ENCODE measurements at regions not wholly inside any gene's neighbourhood (a gene's known extent, or its start where the extent isn't known, plus 50 kb on each side); places are given as distances from the start of the nearest gene placed in this dataset.
A peak's percentile ranks its signal among the peaks of the same experiment; 100 is the strongest.
"Not testable (repeated sequence)": the region's sequence is repeated elsewhere in the genome, so short reads cannot be mapped to it uniquely, and the experiment has no call there.

DNA sequence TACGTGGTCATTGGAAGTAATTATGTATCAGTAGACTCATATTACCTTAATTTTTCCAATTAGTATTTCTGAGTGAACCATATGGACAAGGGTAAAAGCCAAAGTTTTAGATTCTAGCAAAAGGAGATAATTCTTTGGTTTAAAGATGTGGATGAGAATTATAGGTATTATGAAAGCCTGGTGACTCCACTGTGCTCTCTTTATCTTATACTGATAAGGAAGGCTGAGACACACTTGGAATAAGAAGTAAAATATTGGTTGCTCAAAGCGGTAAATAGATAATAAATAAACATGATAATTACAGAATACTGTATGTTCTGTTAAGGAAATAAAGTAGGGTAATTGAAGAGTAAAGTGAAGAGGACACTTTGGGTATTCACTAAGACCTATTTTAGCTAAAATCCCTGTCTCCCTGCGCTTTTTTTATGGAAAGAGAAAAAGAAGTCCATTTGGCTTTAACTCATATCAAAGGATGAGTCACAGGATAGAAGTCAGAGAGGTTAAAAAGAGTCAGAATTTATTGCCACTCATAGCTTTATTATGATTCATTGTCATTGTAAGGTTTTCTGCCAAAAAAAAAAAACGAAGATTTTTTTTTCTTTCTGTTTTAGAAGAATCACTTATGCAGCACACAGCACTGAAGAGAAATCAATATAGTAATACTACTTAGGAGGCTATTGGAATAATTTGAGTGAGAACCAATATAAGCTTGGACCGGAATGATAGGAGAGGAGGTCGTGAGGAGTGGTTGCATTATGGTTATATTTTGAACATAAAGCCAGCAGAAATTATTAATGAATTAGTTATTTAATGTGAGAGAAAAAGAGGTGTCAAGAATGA is 2463.1 kb downstream of the ARAP2 start:
- peak; percentile 82 for DNase-seq (ENCODE audit: low read depth)

DNA sequence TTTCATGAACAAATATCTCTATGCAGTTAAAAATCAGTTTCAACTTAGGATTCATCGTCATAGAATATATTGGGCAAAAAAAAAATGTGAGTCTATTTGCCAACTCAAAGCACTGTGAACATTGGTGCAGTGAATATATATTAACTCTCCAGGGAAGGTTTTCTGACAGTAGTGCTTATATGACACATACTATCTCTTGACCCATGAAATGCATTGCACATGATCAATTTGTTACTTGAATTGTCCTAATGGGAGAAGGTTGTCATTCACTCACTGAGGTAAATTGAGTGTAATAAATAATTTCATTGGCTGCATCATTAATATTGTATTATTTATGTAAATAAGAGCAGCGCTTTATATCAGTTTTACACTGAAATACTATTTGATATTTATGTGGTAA is 2458.5 kb downstream of the ARAP2 start:
- no peak for DNase-seq (ENCODE audit: low read depth)

DNA sequence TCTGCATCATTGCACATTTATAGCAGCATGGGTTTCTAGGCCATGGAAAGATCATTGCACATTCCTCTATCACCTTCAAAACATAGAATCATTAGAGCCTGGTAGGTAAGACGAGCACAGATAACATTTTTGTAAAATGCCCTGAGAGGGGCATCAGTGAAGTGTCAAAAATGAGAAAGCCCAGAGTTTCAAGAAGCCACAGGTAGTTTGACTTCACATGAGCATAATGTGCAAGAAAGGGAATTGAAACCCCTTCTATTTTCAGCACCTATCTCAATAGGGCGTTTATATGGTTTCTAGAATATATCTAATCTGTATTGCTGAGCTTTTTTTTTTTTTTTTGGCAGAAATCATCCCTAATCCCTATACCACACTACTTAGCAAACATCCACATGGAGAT is 2441.7 kb downstream of the ARAP2 start:
- DNase-seq (ENCODE audit: low read depth) = no peak

DNA sequence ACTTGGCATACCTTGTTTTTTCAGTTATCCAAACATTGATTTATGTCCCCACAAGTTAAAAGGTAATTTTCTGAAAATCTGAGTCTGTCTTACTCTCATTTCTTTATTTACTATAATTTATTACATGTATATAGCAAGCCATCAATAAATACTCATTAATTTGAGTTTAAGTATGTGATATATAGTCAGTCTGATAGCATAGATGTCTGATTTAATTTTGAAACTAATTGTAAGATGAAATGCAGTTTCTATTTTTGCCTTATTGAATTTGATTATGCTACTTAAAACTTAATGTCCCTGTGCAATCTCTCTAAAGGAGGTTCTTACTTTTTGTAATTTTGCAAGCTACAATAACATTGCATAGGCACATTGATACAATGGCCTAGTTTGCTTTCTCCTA is 2418.6 kb downstream of the ARAP2 start:
- no peak for DNase-seq (ENCODE audit: low read depth)

DNA sequence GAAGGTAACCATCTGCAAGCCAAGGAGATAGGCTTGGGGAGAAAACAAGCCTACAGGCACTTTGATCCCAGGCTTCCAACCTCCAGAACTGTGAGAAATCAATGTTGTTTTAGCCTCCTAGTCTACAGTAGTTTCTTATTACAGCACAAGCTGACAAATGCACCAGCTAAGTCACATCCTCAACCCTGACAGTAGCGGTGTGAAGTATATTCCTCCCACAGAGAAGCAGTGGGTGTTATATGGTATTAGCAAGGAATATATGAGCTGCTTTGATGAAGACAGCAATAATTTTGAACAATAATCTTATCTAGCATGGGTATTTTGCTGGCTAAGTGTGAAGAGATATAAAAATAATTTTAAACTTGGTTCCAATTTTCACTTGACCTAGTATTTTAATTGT is 2415.0 kb downstream of the ARAP2 start:
- DNase-seq (ENCODE audit: low read depth) = not testable (repeated sequence)

DNA sequence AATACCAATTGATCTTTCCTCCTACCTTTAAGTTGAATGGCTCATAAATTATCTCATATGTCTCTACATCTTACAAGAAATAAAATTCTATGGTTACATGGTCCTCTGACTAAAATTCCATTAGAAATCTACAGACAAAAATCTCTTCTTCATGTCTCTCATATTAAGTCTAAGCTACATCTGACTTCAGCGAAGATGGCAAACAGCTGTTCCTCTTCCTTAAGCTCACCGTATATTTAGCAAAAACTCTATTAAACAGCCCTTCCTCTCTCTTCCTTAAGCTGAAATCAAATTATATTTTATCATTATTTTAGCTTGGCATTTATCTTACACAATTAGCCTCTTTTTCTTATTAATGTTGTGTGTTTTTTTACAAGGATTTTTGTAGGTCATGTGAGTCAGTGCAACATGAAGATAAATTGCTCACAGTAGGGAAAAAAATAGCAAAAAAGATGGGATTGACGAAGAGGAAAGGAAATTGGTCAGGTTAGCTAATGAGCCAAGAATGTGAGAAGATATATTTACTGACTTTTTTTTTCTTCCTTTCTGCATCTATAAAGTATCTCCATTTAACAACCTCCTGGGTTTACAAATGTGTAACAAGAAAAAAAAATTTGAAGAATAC is 2412.8 kb downstream of the ARAP2 start:
- DNase-seq (ENCODE audit: low read depth) = peak; percentile 82

DNA sequence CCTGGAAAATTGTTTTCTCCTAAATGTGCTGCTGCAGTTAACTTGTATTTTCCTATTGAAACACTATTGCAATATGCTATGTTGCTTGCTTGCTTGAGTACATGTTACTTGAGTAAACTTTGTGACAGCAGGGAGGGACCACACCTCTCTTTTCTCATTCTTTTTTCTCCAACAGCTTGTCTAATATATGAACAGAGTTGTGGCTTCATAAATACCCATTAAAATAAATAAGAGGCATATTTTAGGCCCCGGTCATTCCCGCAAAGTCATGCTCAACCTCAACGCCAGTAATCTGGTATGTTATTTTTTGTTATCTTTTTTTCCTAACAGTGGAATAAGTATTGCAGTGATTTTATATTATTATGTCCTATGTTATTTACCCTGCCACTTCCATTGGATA is 2408.6 kb downstream of the ARAP2 start:
- peak; percentile 85 for DNase-seq (ENCODE audit: low read depth)

DNA sequence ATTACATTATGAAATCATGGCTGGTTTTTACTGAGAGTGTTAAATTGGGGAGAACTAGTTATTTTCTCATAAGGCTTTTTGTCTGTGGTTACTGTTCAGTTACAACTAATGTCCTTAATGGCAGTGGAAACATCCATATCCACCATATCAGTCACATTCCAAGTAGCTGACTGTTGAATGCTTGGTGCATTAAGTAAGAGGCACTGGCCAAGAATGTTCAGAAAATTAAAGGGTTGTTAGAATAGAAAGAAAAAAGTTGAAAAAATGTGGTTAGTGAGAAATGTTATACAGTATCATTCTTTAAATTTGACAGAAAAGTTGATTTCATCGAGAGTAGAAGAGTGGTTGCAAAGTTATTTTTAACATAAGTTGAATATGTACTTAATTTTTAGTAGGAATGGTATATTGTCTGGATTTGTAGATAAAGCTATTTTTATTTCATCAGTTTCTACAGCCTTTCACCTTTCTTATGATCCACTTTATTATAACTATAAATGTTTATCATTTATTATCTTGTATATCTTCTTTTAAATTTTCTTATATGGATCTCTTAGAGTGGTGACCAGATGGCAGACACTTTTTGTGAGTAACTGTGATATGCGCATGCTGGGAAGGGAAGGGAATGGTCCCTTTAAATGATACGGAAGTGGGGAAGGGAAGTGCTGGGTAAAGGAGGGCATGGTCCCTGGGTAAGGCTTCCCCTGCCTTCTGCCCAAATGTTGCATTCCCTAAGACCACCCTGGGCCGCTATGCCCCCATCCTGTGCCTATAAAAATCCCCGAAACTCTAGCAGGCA is 2407.1 kb downstream of the ARAP2 start:
- DNase-seq (ENCODE audit: low read depth) = peak; percentile 93

DNA sequence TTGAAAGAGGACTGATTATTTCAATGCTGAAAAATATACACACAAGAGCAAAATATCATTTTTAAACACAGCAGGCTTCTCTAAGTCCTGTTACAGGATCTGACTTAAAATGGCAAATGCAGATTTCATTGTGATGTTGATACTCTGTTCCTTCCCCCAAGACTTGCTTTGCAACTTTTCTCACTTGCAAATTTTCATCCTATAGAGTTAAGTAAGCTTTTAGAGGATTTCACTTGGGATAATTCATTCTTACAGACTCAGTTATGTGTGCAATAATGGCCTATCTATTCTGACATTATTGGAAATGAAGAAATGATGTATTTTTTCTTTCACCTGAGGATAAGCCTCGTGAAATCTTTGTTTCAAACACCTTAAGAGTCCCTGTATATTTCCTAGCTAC is 2403.2 kb downstream of the ARAP2 start:
- no peak for DNase-seq (ENCODE audit: low read depth)

DNA sequence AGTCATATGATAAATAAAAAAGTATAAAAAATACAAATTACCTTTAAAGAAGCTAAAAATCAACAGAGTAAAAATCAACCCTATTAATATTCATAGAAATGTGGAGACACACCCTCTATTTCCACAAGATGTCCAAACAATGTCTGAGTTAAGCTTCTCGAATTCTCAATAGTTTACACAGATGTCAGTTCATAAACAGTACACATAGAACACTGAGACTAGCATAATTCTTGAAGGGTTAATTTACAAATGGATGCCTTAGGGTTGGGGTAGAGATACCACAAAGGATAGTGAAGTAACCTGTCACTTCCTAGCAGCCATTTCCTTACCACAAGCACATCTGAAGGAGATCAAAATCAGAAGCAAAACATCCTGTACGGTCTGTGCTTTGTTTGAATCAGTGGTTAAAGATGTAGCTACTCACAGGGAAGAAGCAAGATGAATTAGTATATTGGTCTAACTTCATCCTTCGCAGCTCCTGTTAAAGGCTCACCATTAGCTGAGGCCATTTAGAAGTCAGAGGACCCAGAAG is 2393.9 kb downstream of the ARAP2 start:
- DNase-seq (ENCODE audit: low read depth) = peak; percentile 52

DNA sequence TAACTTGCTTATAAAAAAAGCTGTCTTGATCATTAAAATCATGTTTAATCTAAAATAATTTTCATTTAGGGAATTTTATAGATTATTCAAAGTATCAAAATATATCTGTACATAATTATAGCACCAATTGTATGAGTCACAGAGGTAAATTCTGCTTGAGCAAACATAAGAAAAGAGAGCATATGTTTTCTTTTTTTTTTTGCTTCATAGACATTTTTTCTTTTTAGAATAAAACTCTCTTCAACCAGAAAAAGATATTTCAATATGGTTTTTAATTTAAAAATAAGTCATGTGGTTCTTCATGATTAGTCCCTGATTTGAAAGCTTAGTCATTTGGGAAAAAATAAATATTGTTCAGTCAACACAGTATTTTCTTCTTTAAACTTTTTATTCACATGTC is 2390.6 kb downstream of the ARAP2 start:
- not testable (repeated sequence) for DNase-seq (ENCODE audit: low read depth)

DNA sequence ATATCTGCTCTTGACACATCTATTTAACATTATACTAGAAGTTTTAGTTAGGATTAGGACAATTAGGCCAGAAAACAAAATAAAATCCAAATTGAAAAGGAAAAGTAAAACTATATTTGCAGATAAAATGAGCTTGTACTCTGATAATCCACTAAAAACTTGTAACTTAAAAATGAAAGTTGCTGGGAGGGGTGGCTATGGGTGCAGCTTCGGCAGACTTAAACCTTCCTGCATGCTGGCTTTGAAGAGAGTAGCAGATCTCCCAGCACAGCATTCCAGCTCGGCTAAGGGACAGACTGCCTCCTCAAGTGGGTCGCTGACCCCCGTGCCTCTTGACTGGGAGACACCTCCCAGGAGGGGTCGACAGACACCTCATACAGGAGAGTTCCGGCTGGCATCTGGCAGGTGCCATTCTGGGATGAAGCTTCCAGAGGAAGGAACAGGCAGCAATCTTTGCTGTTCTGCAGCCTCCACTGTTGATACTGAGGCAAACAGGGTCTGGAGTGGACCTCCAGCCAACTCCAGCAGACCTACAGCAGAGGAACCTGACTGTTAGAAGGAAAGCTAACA is 2379.9 kb downstream of the ARAP2 start:
- DNase-seq (ENCODE audit: low read depth) = no peak

DNA sequence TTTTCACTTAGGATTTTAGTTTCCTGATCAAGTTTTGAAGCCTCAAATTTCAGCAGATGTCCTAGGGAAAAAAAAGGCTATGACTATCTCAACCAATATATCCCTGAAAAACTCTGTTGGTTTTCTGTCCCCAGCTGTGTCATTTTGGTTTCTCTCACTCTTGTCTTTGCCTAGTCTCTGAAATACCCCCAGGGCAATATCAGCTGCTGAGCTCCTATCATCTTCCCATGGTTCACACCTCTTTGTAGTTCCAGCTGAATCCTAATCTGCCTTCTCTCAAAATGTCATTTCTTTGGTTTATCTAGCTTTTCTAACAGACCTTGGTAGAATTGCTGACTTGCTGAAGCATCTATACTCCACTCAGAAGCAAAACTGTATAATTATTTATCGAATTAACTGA is 2370.5 kb downstream of the ARAP2 start:
- no peak for DNase-seq (ENCODE audit: low read depth)

DNA sequence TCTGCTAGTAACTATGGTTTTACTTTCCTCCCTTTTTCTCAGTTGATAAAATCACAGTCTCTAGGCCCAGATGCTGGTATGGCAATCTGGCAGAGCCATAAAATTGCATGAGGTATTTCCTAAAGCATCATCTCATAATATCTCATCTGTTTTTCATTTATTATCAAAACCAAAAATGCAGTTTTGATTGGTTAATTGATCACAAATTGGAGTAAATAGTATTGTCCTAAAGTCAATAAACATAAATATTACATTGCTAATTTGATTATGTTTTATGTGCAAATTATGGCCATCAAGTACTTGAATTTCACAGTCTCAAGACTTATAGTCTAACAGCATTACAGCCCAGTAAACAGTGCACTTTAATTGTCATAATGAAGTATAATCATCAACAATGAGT is 2365.6 kb downstream of the ARAP2 start:
- no peak for DNase-seq (ENCODE audit: low read depth)

DNA sequence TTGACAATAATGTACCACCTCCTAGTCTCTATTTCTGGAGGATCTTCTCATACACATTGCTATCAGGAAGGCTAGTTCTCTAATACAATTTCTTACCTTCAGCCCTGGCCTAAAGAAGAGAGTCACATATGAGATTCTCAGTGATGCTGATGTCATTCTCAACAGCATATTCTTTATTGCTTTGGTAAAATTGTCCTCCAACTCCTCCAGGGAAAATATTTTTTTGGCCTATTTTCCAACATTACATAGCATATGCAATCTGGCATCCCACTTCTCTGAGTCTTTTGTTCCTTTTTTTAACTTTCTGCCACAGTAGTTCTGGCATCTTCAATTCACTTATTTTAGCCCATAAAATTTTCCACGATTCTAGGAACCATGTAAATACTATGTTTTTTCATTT is 2363.1 kb downstream of the ARAP2 start:
- no peak for DNase-seq (ENCODE audit: low read depth)

DNA sequence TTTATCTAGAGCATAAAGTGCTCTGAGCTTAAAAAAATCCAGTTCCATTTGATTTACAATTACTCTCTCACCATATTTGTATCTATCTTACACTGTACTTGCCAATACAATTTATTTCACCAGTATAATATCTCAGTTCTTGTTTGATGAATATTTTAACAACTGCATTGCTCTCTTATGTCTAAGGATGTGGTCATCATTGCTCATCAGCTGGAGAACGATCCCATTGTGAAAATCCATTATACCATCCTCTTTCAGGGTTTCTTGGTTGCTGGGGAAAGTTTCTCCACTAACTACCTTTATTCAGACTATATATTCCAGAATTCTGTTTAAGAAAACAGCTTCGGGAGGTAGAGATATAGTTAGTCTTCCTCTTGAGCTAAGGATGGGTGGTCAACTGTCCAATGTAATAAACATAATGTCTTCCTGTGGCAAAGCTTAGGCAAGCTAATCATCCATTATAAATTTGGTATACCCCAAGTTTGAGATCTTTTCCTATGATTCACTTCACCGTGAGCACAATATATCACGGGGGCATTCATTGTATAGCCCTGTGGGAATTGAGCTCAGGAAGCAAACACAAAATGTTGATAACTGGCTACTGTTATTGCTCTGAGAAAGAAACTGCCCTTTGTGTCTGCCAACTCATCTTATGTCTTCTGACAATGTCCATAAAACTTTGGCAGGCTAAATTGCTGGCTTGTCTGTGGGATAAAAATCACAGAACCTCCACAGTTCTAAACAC is 2361.9 kb downstream of the ARAP2 start:
- peak; percentile 7 for DNase-seq (ENCODE audit: low read depth)

DNA sequence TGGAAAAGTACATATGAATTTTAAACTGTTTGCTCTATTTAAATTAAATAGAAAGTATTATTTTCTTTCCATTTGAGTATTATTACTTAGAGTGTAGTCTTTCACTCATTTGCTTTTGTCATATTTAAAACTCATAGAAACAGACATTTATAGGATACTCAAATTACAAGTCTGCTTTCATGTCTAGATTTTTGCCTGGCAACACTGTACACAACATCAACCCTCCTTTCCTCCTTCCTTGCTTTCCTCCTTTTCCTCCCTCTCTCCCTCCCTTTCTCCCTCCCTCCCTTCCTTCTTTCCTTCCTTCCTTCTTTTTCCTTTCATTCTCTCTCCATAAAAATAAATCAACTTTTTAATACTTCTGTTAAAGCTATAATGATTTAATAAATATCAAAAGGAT is 2361.2 kb downstream of the ARAP2 start:
- DNase-seq (ENCODE audit: low read depth) = no peak

DNA sequence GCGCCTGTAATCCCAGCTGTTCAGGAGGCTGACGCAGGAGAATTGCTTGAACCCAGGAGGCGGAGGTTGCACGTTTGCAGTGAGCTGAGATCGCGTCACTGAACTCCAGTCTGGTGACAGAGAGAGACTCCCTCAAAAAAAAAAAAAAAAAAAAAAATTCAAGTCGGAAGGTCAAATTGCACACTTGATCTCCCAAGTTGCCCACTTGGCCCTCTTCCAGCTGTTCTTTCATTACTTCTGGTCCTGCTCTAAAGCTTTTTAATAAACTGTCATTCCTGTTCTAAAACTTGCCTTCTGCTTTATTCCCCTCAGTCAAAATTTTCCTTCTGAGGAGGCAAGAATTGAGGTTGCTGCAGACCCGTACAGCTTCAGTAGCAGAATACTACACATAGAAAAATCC is 2358.0 kb downstream of the ARAP2 start:
- DNase-seq (ENCODE audit: low read depth) = no peak

DNA sequence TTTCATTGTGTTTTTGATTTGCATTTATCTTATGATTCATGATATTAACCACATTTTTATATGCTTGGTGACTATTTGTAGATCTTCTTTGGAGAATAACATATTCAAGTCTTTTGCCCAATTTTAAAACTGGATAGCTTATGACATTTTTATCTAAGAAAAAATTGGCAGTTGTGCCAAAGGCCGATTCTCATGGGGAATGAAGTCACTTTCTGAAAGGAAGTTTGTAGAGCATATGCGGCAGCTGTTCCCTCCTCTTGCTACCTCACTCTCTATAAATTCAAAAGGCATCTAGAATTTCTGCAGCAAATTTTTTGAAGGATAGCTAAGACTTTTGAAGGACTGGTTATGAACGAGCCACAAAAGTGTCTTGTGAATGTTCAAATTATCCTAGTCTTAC is 2353.5 kb downstream of the ARAP2 start:
- DNase-seq (ENCODE audit: low read depth) = no peak

DNA sequence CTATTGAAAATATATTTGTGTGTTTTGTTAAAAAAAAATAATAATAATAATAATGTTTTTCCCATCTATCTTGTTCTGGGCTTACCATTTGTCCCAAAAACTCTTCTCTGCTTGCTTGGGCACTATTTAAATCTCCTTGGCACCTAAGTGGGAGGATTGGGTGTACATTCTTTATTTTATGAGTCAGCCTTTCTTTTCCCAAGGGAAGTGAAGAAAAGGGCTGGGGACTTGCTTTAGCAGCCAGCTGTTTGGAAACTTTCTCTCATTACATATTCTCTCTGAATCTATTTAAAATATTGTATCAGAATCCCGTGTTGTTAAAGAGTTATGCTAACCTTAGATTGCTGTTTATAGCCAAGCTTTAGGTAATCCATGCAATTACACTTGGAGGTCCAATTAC is 2332.4 kb downstream of the ARAP2 start:
- DNase-seq (ENCODE audit: low read depth) = no peak

DNA sequence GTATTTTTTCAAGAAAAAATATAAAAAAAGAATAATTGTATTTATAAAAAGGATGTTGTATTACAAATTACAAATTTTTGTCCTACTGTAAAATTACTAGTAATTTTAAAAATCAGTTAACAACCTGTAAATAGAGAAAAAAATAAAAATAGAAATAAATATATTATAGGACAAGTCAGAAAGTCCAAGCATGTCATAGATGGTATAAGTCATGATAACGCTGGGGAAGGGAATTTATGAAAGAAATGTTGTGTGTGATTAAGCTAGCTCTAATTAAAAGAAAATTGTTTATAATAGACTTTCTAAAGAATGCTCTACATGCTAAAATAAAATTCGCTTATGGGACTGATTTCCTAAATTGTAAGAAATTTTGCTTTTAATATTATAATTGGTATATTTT is 2329.9 kb downstream of the ARAP2 start:
- no peak for DNase-seq (ENCODE audit: low read depth)

DNA sequence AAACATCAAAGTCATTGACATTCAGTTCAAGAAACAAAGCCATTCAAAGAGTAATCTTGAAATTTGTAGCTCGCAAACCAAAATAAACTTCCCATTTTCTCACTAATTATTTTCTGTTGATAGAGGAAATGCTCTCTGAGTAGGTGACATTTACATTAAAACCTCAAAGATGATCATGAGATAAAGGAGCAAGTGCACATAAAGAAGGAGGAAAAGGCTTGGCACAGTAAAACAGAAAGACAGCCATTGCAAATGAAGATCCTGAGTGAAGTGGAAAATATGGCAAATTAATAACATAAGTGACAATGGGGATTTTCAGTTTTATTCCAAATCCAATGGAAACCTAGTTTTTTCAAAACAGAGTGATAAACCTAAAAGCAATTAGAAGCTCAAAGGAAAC is 2320.8 kb downstream of the ARAP2 start:
- DNase-seq (ENCODE audit: low read depth) = no peak

Data from EH (cell line).